MM.1S (cell line): ENCODE measurements at regions not wholly inside any gene's neighbourhood (a gene's known extent, or its start where the extent isn't known, plus 50 kb on each side); places are given as distances from the start of the nearest gene placed in this dataset.
"Not testable (repeated sequence)": the region's sequence is repeated elsewhere in the genome, so short reads cannot be mapped to it uniquely, and the experiment has no call there.

Source experiments
- DNase-seq: peaks from one replicate; pipeline ENCODE4 v3.0.0-alpha.2; 2015
- H2AFZ ChIP-seq: fragments of 300-600 bp; sonication (generic); 2 replicates; pipeline ENCODE4 v1.6.0; 2016; ENCODE audit warnings: antibody characterized with exemption, low read length
- H3F3A ChIP-seq: fragments of 300-600 bp; sonication (generic); 2 replicates; pipeline ENCODE4 v1.6.1; 2016; ENCODE audit warnings: mild to moderate bottlenecking, antibody characterized with exemption, low read length, moderate library complexity, mixed read lengths; ENCODE audit not compliant: insufficient read depth
- H3K27ac ChIP-seq: fragments of 300-600 bp; sonication (generic); 2 replicates; pipeline ENCODE4 v1.5.1; 2016; ENCODE audit warnings: mild to moderate bottlenecking, low read length
- H3K27me3 ChIP-seq: fragments of 300-600 bp; sonication (generic); replicated peaks from 2 replicates; pipeline ENCODE4 v1.6.0; 2016; ENCODE audit warnings: low read length; ENCODE audit not compliant: insufficient read depth
- H3K36me3 ChIP-seq: fragments of 300-600 bp; sonication (generic); replicated peaks from 2 replicates; pipeline ENCODE4 v1.6.1; 2016; ENCODE audit warnings: mild to moderate bottlenecking, low read length, mixed read lengths; ENCODE audit not compliant: insufficient read depth
- H3K4me1 ChIP-seq: fragments of 300-600 bp; sonication (generic); 2 replicates; pipeline ENCODE4 v1.6.1; 2016; ENCODE audit warnings: low read length, mixed read lengths
- H3K4me2 ChIP-seq: fragments of 300-600 bp; sonication (generic); 2 replicates; pipeline ENCODE4 v1.6.0; 2016; ENCODE audit warnings: low read depth, low read length
- H3K4me3 ChIP-seq: fragments of 300-600 bp; sonication (generic); 2 replicates; pipeline ENCODE4 v1.5.1; 2016; ENCODE audit warnings: low read length, mixed read lengths
- H3K79me2 ChIP-seq: fragments of 300-600 bp; sonication (generic); 2 replicates; pipeline ENCODE4 v1.6.1; 2016; ENCODE audit warnings: mixed run types, low read length, mixed read lengths
- H3K9ac ChIP-seq: fragments of 300-600 bp; sonication (generic); 2 replicates; pipeline ENCODE4 v1.6.1; 2016; ENCODE audit warnings: low read length, mixed read lengths
- H3K9me2 ChIP-seq: fragments of 300-600 bp; sonication (generic); replicated peaks from 2 replicates; pipeline ENCODE4 v1.6.1; 2016; ENCODE audit warnings: mild to moderate bottlenecking, low read length, mixed read lengths; ENCODE audit not compliant: insufficient read depth
- H3K9me3 ChIP-seq: fragments of 300-600 bp; sonication (generic); replicated peaks from 2 replicates; pipeline ENCODE4 v1.6.1; 2016; ENCODE audit warnings: mild to moderate bottlenecking, low read length, mixed read lengths; ENCODE audit not compliant: insufficient read depth
- H4K20me1 ChIP-seq: fragments of 300-600 bp; sonication (generic); 2 replicates; pipeline ENCODE4 v1.6.1; 2016; ENCODE audit warnings: mild to moderate bottlenecking, low read length, moderate library complexity, mixed read lengths; ENCODE audit not compliant: insufficient read depth
- EZH2 ChIP-seq: fragments of 300-600 bp; sonication (generic); optimal IDR thresholded peaks from 2 replicates; pipeline ENCODE3; 2017; ENCODE audit warnings: low read depth, mild to moderate bottlenecking, antibody characterized with exemption, low read length, mixed read lengths
- EZH2phosphoT487 ChIP-seq: fragments of 300-600 bp; sonication (generic); IDR thresholded peaks from 2 replicates; pipeline ENCODE4 v1.6.1; 2018; ENCODE audit warnings: antibody characterized with exemption, low read length
- TF ChIP-seq, protein P1 (sequence below): fragments of 300-600 bp; sonication (generic); IDR thresholded peaks from 2 replicates; pipeline ENCODE4 v1.5.1; 2016; ENCODE audit warnings: antibody characterized with exemption, low read length, mixed read lengths

DNA sequence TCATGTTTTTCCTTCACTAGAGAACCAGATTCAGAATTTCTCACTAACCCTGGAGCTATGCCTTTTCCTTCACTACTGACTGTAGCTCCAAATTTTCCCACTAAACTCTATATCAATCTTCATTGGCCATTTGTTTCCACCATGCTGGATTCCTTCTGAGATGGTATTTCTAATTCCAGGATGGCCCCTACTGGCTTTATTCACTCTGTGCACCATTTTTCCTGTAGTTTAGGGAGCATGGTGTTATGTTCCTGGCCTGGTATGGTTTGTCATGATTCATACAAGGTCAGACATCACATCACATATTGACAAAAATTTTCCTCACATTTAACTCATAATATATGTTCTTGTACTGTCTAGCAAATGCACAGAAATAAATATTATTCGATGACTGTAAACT is 229.2 kb upstream of the TFPI start:
- H3K4me3 ChIP-seq = no peak overlapping the region
- H3K9me3 ChIP-seq = no peaks in the 10 kb centered on the region
- no peaks in the 10 kb centered on the region for H3K9me2 ChIP-seq
- no peak for TF ChIP-seq EZH2
- H3K4me2 ChIP-seq = no peak overlapping the region
- DNase-seq = no peak
- H2AFZ ChIP-seq = no peak overlapping the region
- no peaks in the 10 kb centered on the region for H4K20me1 ChIP-seq
- H3K4me1 ChIP-seq = no peaks in the 10 kb centered on the region
- no peaks in the 10 kb centered on the region for H3K36me3 ChIP-seq
- no peaks in the 10 kb centered on the region for H3F3A ChIP-seq
- H3K9ac ChIP-seq = no peak overlapping the region
- no peaks in the 10 kb centered on the region for H3K27me3 ChIP-seq
- H3K27ac ChIP-seq = no peak overlapping the region
- no peaks in the 10 kb centered on the region for H3K79me2 ChIP-seq

- H3F3A ChIP-seq, H2AFZ ChIP-seq, H3K9me3 ChIP-seq, H3K9ac ChIP-seq, H3K27ac ChIP-seq, H3K4me1 ChIP-seq, H3K4me3 ChIP-seq, DNase-seq, H3K36me3 ChIP-seq, H3K27me3 ChIP-seq, H4K20me1 ChIP-seq, H3K4me2 ChIP-seq, H3K79me2 ChIP-seq, H3K9me2 ChIP-seq: not testable (repeated sequence)
These were observed 229.9 kb upstream of the TFPI start for GRCh38 chr2:187784138-187784537.

- Histone ChIP-seq H3K9me3 (no peaks in the 10 kb centered on the region; the same call in 1 of the 2 replicates), H2AFZ (no peak overlapping the region), H3F3A (no peaks in the 10 kb centered on the region), H3K9me2 (no peaks in the 10 kb centered on the region), H3K27me3 (no peaks in the 10 kb centered on the region), H4K20me1 (no peaks in the 10 kb centered on the region), H3K4me2 (no peak overlapping the region), H3K36me3 (no peaks in the 10 kb centered on the region), H3K4me3 (no peak overlapping the region), H3K4me1 (no peaks in the 10 kb centered on the region), H3K9ac (no peak overlapping the region), H3K79me2 (no peaks in the 10 kb centered on the region), H3K27ac (no peak overlapping the region)
- no peak for DNase-seq
- TF ChIP-seq, protein P1, sequence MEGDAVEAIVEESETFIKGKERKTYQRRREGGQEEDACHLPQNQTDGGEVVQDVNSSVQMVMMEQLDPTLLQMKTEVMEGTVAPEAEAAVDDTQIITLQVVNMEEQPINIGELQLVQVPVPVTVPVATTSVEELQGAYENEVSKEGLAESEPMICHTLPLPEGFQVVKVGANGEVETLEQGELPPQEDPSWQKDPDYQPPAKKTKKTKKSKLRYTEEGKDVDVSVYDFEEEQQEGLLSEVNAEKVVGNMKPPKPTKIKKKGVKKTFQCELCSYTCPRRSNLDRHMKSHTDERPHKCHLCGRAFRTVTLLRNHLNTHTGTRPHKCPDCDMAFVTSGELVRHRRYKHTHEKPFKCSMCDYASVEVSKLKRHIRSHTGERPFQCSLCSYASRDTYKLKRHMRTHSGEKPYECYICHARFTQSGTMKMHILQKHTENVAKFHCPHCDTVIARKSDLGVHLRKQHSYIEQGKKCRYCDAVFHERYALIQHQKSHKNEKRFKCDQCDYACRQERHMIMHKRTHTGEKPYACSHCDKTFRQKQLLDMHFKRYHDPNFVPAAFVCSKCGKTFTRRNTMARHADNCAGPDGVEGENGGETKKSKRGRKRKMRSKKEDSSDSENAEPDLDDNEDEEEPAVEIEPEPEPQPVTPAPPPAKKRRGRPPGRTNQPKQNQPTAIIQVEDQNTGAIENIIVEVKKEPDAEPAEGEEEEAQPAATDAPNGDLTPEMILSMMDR = no peak
- no peak for TF ChIP-seq EZH2
- TF ChIP-seq EZH2phosphoT487 = no peak
These were observed 245.4 kb upstream of the TFPI start for GRCh38 chr2:187799601-187800000.

DNA sequence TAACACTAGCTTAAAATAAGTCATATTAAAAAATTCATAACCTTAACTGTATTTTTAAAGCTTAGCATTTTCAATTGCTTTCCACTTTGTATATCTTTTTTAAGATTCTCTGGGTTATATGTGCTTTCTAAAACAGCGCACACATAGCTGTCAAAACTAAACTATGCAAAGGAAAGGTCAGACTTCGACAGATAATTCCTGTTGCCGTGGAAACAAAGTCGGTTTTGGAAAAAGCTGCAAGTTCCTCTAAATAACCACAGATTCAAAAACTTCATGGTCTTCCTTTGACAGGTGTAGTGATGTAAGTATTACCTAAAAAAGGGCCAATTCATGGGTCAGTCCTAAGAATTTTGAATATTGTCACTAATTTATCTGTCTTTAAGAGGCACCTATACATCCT is 249.6 kb upstream of the TFPI start:
- H2AFZ ChIP-seq = no peak overlapping the region
- no peaks in the 10 kb centered on the region for H3K36me3 ChIP-seq
- H3K27ac ChIP-seq = no peak overlapping the region
- no peak for TF ChIP-seq EZH2phosphoT487
- H3K4me2 ChIP-seq = no peak overlapping the region
- no peaks in the 10 kb centered on the region for H4K20me1 ChIP-seq
- H3F3A ChIP-seq = no peaks in the 10 kb centered on the region
- H3K4me3 ChIP-seq = no peak overlapping the region
- no peaks in the 10 kb centered on the region for H3K4me1 ChIP-seq
- H3K79me2 ChIP-seq = no peaks in the 10 kb centered on the region
- H3K27me3 ChIP-seq = no peaks in the 10 kb centered on the region
- H3K9me3 ChIP-seq = no peaks in the 10 kb centered on the region; the same call in 1 of the 2 replicates
- no peak for DNase-seq
- H3K9me2 ChIP-seq = no peaks in the 10 kb centered on the region
- H3K9ac ChIP-seq = no peak overlapping the region

DNA sequence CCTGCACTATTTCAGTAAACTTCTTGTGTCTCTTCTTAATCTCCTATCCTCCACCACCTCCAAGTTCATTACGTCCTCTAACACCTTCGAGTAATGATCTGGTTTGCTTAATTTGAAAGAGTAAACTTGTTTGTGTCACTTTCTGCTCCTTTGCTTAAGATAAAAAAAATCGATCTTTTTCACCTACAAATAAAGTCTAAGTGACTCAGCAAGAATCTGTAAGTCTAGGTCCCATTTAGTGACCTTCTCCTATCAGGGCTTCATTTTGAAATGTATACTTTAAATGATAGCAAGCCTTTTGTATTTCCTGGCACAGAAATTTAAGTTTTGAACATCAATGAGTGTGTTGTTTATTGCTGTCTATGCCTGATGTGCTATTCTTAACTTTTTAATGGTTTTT is 260.9 kb upstream of the TFPI start:
- Histone ChIP-seq H3K4me1 (no peaks in the 10 kb centered on the region), H2AFZ (peak overlapping the region; percentile 23), H3K4me3 (peak overlapping the region; percentile 13), H3K9me2 (no peaks in the 10 kb centered on the region), H3K9ac (no peak overlapping the region; the same call in 1 of the 2 replicates), H3K36me3 (no peaks in the 10 kb centered on the region), H3K27me3 (no peaks in the 10 kb centered on the region), H3K79me2 (no peaks in the 10 kb centered on the region), H3K9me3 (no peaks in the 10 kb centered on the region), H3K27ac (no peak overlapping the region), H3F3A (no peaks in the 10 kb centered on the region), H4K20me1 (no peaks in the 10 kb centered on the region), H3K4me2 (peak overlapping the region; percentile 51; the same call in 1 of the 2 replicates)
- no peak for DNase-seq
- TF ChIP-seq EZH2phosphoT487 = no peak
- TF ChIP-seq, protein P1 = no peak
- TF ChIP-seq EZH2 = no peak
